ENCODE measurements at regions not wholly inside any gene's neighbourhood (a gene's known extent, or its start where the extent isn't known, plus 50 kb on each side); places are given as distances from the start of the nearest gene placed in this dataset.
"Not testable (repeated sequence)": the region's sequence is repeated elsewhere in the genome, so short reads cannot be mapped to it uniquely, and the experiment has no call there.

DNA sequence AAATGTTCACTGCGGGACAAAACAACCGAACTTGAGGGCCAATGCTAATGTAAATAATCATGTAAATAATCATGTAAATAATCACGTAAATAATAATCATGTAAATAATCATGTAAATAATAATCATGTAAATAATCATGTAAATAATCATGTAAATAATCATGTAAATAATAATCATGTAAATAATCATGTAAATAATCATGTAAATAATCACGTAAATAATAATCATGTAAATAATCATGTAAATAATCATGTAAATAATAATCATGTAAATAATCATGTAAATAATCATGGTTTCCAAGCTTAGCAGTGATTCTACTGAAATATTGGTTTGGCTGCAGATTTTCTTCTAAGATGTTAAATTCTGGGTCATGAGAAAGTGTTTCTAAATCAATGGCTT, 507.1 kb downstream of the ZNF516 start:
- DNase-seq, result not testable (repeated sequence)

DNA sequence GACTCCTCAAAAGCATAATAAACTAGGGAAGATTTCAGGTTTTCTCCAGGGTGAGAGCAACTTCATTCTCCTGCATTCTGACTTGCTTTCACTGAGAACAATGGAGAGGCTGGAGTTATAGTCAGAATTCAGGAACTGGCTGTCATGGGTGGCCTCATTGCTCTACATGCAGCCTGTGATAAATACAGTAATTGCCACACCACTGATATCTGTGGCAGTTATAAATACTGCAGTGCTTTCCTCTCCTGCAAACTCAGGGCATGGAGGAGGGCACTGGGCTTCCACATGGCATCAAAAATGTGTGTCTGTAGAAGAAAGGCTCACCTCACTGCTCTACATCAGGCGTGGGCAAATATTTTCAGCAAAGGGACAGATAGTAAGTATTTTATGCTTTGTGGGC, 510.2 kb downstream of the ZNF516 start:
- DNase-seq, result no peak

DNA sequence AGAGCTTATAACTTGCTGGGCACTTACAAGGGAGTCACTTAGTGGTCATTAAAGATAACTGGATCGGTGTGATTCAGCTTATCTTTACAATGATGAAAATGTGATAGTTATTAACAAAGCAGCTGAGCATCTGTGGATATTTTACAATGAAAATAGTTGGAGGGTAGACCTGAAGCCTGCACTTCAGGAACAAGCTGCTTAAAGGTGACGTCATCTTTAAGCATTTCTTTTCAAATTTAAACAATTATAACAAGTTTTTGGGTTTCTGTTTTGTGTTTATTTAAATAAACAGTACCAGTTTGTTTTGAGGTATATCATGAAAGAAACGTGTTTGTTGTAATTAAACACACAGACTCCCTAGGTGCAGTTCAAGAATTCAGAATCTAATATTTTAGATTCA, 513.9 kb downstream of the ZNF516 start:
- DNase-seq, result no peak

- no peak for DNase-seq
Observed at GRCh38 chr18:75977081-75977480, 518.0 kb downstream of the ZNF516 start.

GRCh38 chr18:75970212-75970611, 524.8 kb downstream of the ZNF516 start:
- no peak for DNase-seq

GRCh38 chr18:75966431-75966830, 528.6 kb downstream of the ZNF516 start:
- DNase-seq, result no peak

DNA sequence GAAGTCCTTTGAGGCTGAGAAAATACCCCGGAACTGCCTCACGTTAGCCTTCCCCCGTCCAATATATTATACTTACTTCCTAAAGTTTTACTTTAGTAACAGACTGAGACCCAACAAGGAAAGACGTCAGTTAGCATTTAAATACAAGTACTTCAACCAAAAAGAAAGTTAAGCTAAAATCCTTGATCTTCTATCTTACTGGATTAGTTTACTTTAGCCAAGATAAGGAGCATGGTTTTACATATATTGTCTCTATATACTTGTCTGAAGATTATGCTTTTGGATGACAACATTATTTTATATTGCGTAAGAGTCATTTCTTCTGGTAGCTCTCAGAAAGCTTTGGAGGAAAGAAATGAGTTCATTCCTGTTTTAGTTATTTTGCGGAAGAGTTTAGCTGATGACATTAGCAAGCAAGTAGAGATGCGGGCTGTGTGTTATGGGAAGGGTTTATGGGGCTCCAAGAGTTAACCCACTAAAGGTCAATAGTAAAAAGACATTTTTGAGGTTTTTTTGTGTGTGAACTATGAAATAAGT, 532.9 kb downstream of the ZNF516 start:
- no peak for DNase-seq

GRCh38 chr18:75960356-75960755, 532.9 kb upstream of the SMIM21 start:
- DNase-seq, result not testable (repeated sequence)

GRCh38 chr18:75959150-75959549, 531.6 kb upstream of the SMIM21 start:
- no peak for DNase-seq

DNA sequence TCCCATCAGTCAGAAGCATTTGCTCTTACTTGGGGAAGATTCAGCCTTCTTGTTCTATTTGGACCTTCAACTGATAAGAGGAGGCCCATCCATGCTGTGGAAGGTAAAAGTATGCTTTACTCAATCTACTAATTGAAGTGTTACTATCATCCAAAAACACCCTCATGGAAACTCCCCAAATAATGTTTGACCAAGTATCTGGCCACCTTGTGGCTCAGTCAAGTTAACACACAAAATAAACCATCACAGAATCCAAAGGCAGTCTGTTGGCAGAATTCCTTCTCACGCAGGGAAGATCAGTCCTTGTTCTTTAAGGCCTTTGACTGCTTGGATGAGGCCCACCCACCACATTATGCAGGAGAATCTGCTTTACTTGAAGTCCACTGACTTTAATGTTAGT, 531.2 kb upstream of the SMIM21 start:
- DNase-seq, result no peak

DNA sequence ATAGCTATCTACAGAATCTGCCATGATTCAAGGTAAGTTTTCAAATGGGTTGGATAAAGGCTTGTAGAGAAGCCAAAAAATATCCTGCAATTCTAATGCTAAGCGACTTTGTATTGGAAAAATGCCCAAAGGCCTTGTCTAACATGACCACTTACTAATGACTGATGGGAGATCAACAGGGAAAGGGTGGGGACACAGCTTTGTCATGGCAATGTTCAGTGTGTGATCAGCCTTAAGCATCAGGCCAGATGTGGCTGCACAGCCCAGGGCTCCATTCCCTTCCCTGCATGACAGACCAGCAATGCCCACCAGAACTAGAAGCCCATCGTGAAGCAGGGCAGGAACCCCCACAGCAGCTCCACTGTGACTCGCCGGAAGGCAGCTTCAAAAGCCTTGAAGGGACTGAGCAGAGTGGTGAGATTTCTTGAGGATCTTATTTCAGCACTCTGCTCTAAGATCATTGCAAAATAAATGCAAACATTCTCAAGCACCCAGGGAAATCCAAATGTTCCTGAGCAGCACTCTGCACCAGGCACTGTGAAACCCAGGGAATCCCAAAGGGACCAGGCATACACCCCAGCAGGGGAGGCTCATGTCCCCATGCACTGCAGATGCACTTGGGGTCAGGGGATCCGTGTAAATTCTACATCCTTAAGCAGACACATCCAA, 517.9 kb upstream of the SMIM21 start:
- no peak for DNase-seq

DNA sequence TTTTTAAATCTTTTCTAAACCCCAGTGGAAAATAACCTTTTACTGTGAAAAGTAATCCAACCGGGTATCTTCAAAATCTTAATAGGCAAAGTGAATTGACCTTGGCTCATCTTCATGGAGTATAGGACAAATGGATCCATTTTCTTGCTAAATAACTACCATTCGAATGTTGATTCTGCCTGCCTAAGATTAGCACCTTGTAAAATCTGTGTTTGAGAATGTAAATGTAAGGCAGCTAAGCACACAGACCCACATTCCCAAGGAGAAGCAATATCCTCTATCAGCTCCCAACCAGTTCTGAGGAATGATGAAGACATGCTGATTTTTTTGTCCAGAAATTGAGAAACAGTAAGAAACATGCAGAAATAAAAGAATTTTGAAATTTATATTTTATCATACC, 509.8 kb upstream of the SMIM21 start:
- DNase-seq, result no peak

DNA sequence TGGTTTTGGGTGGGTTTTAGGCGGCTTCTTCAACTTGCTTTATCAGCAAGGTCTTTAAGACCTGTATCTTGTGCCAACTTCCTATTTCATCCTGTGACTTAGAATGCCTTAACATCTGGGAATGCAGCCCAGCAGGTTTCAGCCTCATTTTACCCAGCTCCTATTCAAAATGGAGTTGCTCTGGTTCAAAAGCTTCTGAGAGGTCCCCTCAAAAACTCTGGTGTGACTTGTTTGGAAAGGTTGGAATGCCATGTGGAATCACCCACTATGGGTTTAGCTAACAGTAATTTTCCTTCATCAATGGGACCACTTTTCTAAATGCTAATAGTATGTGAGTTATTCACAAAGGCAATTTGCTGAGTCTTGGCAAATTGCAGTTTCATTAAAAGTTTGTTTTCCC, 509.4 kb upstream of the SMIM21 start:
- DNase-seq, result no peak

DNA sequence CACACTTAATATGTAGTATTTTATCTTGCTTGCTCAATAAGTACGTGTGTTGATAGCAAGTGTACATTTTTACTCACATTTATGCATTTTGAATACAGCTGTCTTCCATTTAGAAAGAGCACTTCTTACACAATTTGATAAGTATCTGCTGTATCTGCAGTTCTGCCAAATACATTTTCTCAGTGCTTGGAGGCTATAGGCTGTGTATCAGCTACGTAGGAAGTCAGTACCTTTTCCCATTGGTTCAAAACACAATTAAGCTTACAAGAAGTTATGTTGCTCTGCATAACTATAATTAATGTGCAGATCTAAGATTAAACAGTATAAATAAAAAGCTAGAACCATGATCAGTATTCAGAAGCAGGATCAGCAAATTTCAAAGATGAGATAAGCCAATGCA, 503.6 kb upstream of the SMIM21 start:
- DNase-seq, result no peak

DNA sequence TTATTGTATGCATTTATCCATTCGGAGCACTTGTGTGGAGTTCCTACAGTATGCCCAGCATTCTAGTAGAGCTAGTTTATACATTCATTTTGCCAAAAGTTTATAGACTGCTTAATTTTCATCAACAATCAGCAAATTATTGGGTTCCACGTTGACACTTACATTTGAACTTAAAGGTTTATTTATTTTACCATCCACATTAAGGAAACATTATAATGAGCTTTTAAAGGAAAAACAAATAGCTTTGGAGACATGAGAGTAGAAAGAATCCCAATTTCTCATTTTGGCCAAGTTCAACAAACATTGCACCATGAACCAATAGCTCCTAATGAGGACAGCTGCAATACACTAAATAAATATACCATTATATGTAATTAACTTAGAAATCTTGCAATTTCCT, 501.2 kb upstream of the SMIM21 start:
- DNase-seq, result no peak

GRCh38 chr18:75927791-75928190, 500.3 kb upstream of the SMIM21 start:
- no peak for DNase-seq

DNA sequence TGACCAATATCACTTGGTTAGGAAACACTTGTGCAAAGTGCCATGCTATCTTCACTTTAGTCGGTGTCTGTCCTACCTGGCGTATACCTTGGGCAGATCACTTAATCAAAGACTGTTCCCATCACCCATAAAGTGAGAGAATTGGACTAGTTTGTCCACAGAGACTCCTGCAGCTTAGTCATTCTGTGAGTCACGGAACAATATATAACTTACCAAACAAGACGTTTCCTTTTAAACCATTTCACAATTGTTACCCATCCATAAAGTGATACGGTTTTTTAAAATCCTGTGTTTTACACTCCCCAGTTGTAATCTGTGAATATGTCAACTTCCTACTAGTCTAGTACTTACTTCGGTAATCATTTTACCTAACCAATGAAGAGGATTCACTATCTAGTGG, 499.3 kb upstream of the SMIM21 start:
- DNase-seq, result no peak

DNA sequence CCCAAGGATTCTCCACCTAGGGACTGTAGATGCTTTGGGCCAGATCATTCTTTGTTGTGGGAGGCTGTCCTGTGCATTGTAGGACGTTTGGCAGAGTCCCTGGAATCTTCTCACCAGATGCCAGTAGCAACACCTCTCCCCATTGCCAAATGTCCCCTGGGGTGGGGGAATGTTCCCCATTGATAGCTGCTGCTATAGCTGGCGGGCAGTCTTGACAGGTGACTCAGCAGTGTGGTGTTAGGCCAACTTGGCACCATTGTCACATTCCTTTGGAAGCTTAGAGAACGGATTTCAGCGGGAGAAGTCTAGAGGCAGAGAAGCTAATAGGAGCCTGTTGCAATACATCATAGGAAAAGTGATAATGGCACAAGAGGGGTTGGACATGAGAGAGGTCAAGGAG, 495.7 kb upstream of the SMIM21 start:
- DNase-seq, result no peak

- no peak for DNase-seq
Observed at GRCh38 chr18:75916624-75916982, 489.1 kb upstream of the SMIM21 start.

GRCh38 chr18:75915941-75916623, 488.6 kb upstream of the SMIM21 start:
- DNase-seq, result no peak

DNA sequence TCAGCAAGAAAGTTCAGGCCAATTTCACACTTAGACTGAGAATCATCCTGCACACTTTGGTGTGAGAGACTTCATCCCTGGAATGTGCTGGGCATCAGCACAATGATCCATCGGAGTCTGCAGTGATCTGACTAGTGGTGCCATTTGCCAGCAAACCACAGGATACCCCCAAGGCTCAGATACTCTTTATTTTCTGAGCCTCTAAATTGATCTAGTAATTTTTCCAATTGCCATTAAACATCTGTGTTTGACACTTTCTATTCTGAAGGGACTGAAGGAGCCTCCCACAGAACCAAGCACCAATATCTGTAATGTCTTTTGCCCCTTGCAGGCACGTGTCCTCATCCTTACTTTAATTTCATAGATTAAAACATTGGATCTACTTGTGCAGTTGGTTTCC, 485.3 kb upstream of the SMIM21 start:
- no peak for DNase-seq

GRCh38 chr18:75904416-75904815, 476.9 kb upstream of the SMIM21 start:
- no peak for DNase-seq

- DNase-seq, result no peak
Observed at GRCh38 chr18:75898651-75899050, 471.1 kb upstream of the SMIM21 start.

DNA sequence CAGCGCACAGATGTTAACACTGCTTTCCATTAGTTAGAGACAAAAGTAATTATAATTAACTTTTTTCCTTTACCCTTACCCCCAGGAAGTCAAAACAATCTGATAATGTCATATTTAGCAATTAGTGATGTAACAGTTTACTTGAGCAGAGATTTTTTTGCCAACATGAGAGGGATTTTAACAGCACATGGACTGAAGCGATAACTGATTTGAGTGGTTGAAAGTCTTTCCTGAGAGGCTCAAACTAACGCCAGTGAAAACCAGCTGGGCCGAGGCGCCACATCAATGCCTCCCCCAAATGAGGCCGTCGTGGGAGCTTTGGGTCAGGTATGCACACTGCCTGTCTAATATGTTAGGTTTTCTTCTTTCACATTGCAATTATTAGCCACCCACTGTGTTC, 469.9 kb upstream of the SMIM21 start:
- DNase-seq, result no peak

DNA sequence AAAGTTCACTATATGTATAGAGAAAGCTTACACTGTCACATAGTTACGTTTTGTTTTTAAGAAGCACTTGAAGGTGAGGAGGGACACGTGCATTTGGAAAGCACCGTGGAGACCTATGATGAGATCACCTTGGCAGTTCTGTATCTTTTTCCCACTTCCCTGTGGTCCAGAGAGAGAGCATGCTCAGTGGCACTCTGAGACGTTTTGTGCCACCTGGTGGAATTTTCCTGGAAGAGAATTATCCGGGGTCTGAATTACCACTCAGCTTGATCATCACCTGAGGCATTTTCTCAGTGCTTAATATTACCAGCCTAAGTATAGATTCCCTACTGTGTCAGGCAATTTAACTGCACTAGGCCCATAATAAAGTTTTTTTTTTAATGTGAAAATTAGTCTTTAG, 469.4 kb upstream of the SMIM21 start:
- DNase-seq, result no peak

Measured in CD4-positive, alpha-beta T cell treated with Interleukin-4 for 1 hour (primary cell).